ENCODE measurements at regions not wholly inside any gene's neighbourhood (a gene's known extent, or its start where the extent isn't known, plus 50 kb on each side); places are given as distances from the start of the nearest gene placed in this dataset.

- H3K36me3 ChIP-seq (ENCODE audit: control insufficient read depth in 2 of 2, insufficient read depth in 2 of 2, low read length in 1 of 2), result no peaks in the 10 kb centered on the region
These were observed 248.0 kb downstream of the RFC3 start for GRCh38 chr13:34065928-34066327.

GRCh38 chr13:34066344-34066743 is 248.4 kb downstream of the RFC3 start:
- H3K4me3 ChIP-seq (ENCODE audit: low read length in 2 of 2), result no peak overlapping the region
- H3K9me3 ChIP-seq (ENCODE audit: control insufficient read depth in 2 of 2, insufficient read depth in 1 of 2, low read length in 1 of 2), result no peaks in the 10 kb centered on the region
- DNase-seq (ENCODE audit: low read depth in 6 of 9, low spot score in 9 of 9), result no peak
- no peaks in the 10 kb centered on the region for H3K27me3 ChIP-seq (ENCODE audit: control insufficient read depth in 2 of 2, insufficient read depth in 1 of 2, low read length in 1 of 2)
- H3K27ac ChIP-seq (ENCODE audit: low read depth in 1 of 2, low read length in 1 of 2), result no peak overlapping the region
- H3K36me3 ChIP-seq (ENCODE audit: control insufficient read depth in 2 of 2, insufficient read depth in 2 of 2, low read length in 1 of 2), result no peaks in the 10 kb centered on the region
- 95% methylated on average over 1 of the region's 1 CpG for WGBS
- no peaks in the 10 kb centered on the region for H3K4me1 ChIP-seq (ENCODE audit: control insufficient read depth in 2 of 2, insufficient read depth in 2 of 2, low read length in 2 of 2)

More at GRCh38 chr13:34065928-34066327, 248.0 kb downstream of the RFC3 start:
- no peak for DNase-seq (ENCODE audit: low read depth in 6 of 9, low spot score in 9 of 9)
- WGBS, result 98% methylated on average over 2 of the region's 2 CpGs
- Histone ChIP-seq H3K27ac (ENCODE audit: low read depth in 1 of 2, low read length in 1 of 2) (no peak overlapping the region), H3K27me3 (ENCODE audit: control insufficient read depth in 2 of 2, insufficient read depth in 1 of 2, low read length in 1 of 2) (no peaks in the 10 kb centered on the region), H3K4me3 (ENCODE audit: low read length in 2 of 2) (no peak overlapping the region), H3K9me3 (ENCODE audit: control insufficient read depth in 2 of 2, insufficient read depth in 1 of 2, low read length in 1 of 2) (no peaks in the 10 kb centered on the region), H3K4me1 (ENCODE audit: control insufficient read depth in 2 of 2, insufficient read depth in 2 of 2, low read length in 2 of 2) (no peaks in the 10 kb centered on the region)

- Histone ChIP-seq H3K36me3 (ENCODE audit: control insufficient read depth in 2 of 2, insufficient read depth in 2 of 2, low read length in 1 of 2) (no peaks in the 10 kb centered on the region), H3K4me1 (ENCODE audit: control insufficient read depth in 2 of 2, insufficient read depth in 2 of 2, low read length in 2 of 2) (no peaks in the 10 kb centered on the region), H3K27me3 (ENCODE audit: control insufficient read depth in 2 of 2, insufficient read depth in 1 of 2, low read length in 1 of 2) (no peaks in the 10 kb centered on the region), H3K4me3 (ENCODE audit: low read length in 2 of 2) (no peak overlapping the region), H3K9me3 (ENCODE audit: control insufficient read depth in 2 of 2, insufficient read depth in 1 of 2, low read length in 1 of 2) (no peaks in the 10 kb centered on the region), H3K27ac (ENCODE audit: low read depth in 1 of 2, low read length in 1 of 2) (no peak overlapping the region)
- DNase-seq (ENCODE audit: low read depth in 6 of 9, low spot score in 9 of 9), result no peak
These were observed 252.1 kb downstream of the RFC3 start for GRCh38 chr13:34070006-34070405.

GRCh38 chr13:34070544-34071303 is 252.8 kb downstream of the RFC3 start:
- Histone ChIP-seq H3K4me1 (ENCODE audit: control insufficient read depth in 2 of 2, insufficient read depth in 2 of 2, low read length in 2 of 2) (no peaks in the 10 kb centered on the region), H3K27me3 (ENCODE audit: control insufficient read depth in 2 of 2, insufficient read depth in 1 of 2, low read length in 1 of 2) (no peaks in the 10 kb centered on the region), H3K36me3 (ENCODE audit: control insufficient read depth in 2 of 2, insufficient read depth in 2 of 2, low read length in 1 of 2) (no peaks in the 10 kb centered on the region), H3K27ac (ENCODE audit: low read depth in 1 of 2, low read length in 1 of 2) (no peak overlapping the region), H3K4me3 (ENCODE audit: low read length in 2 of 2) (no peak overlapping the region), H3K9me3 (ENCODE audit: control insufficient read depth in 2 of 2, insufficient read depth in 1 of 2, low read length in 1 of 2) (no peaks in the 10 kb centered on the region)
- no peak for DNase-seq (ENCODE audit: low read depth in 6 of 9, low spot score in 9 of 9)
- 92% methylated on average over 2 of the region's 2 CpGs for WGBS

- H3K36me3 ChIP-seq (ENCODE audit: control insufficient read depth in 2 of 2, insufficient read depth in 2 of 2, low read length in 1 of 2), result no peaks in the 10 kb centered on the region
- no peak for DNase-seq (ENCODE audit: low read depth in 6 of 9, low spot score in 9 of 9)
- no peaks in the 10 kb centered on the region for H3K27me3 ChIP-seq (ENCODE audit: control insufficient read depth in 2 of 2, insufficient read depth in 1 of 2, low read length in 1 of 2)
- H3K27ac ChIP-seq (ENCODE audit: low read depth in 1 of 2, low read length in 1 of 2), result no peak overlapping the region
- no peak overlapping the region for H3K4me3 ChIP-seq (ENCODE audit: low read length in 2 of 2)
- H3K4me1 ChIP-seq (ENCODE audit: control insufficient read depth in 2 of 2, insufficient read depth in 2 of 2, low read length in 2 of 2), result no peaks in the 10 kb centered on the region
- 98% methylated on average over 1 of the region's 1 CpG for WGBS
- no peaks in the 10 kb centered on the region for H3K9me3 ChIP-seq (ENCODE audit: control insufficient read depth in 2 of 2, insufficient read depth in 1 of 2, low read length in 1 of 2)
These were observed 258.4 kb downstream of the RFC3 start for GRCh38 chr13:34076319-34076718.

- H3K27ac ChIP-seq (ENCODE audit: low read depth in 1 of 2, low read length in 1 of 2), result no peak overlapping the region
- WGBS, result 50% methylated on average over 4 of the region's 4 CpGs
- no peak for DNase-seq (ENCODE audit: low read depth in 6 of 9, low spot score in 9 of 9)
- no peak overlapping the region for H3K4me3 ChIP-seq (ENCODE audit: low read length in 2 of 2)
- no peaks in the 10 kb centered on the region for H3K27me3 ChIP-seq (ENCODE audit: control insufficient read depth in 2 of 2, insufficient read depth in 1 of 2, low read length in 1 of 2)
- H3K4me1 ChIP-seq (ENCODE audit: control insufficient read depth in 2 of 2, insufficient read depth in 2 of 2, low read length in 2 of 2), result no peaks in the 10 kb centered on the region
- H3K36me3 ChIP-seq (ENCODE audit: control insufficient read depth in 2 of 2, insufficient read depth in 2 of 2, low read length in 1 of 2), result no peaks in the 10 kb centered on the region
- H3K9me3 ChIP-seq (ENCODE audit: control insufficient read depth in 2 of 2, insufficient read depth in 1 of 2, low read length in 1 of 2), result no peaks in the 10 kb centered on the region
These were observed 259.2 kb downstream of the RFC3 start for GRCh38 chr13:34076943-34077703.

- no peak for DNase-seq (ENCODE audit: low read depth in 6 of 9, low spot score in 9 of 9)
- Histone ChIP-seq H3K27me3 (ENCODE audit: control insufficient read depth in 2 of 2, insufficient read depth in 1 of 2, low read length in 1 of 2) (no peaks in the 10 kb centered on the region), H3K4me1 (ENCODE audit: control insufficient read depth in 2 of 2, insufficient read depth in 2 of 2, low read length in 2 of 2) (no peaks in the 10 kb centered on the region), H3K4me3 (ENCODE audit: low read length in 2 of 2) (no peak overlapping the region), H3K27ac (ENCODE audit: low read depth in 1 of 2, low read length in 1 of 2) (no peak overlapping the region), H3K36me3 (ENCODE audit: control insufficient read depth in 2 of 2, insufficient read depth in 2 of 2, low read length in 1 of 2) (no peaks in the 10 kb centered on the region), H3K9me3 (ENCODE audit: control insufficient read depth in 2 of 2, insufficient read depth in 1 of 2, low read length in 1 of 2) (no peaks in the 10 kb centered on the region)
- 81% methylated on average over 2 of the region's 2 CpGs for WGBS
These were observed 260.5 kb downstream of the RFC3 start for GRCh38 chr13:34078334-34078999.

- WGBS, result 96% methylated on average over 2 of the region's 2 CpGs
- peaks cover 0 to 8% of the 10 kb centered on the region in 2 donors for H3K9me3 ChIP-seq (ENCODE audit: control insufficient read depth in 2 of 2, insufficient read depth in 1 of 2, low read length in 1 of 2)
- H3K27me3 ChIP-seq (ENCODE audit: control insufficient read depth in 2 of 2, insufficient read depth in 1 of 2, low read length in 1 of 2), result no peaks in the 10 kb centered on the region
- no peaks in the 10 kb centered on the region for H3K36me3 ChIP-seq (ENCODE audit: control insufficient read depth in 2 of 2, insufficient read depth in 2 of 2, low read length in 1 of 2)
- no peak overlapping the region for H3K27ac ChIP-seq (ENCODE audit: low read depth in 1 of 2, low read length in 1 of 2)
- no peaks in the 10 kb centered on the region for H3K4me1 ChIP-seq (ENCODE audit: control insufficient read depth in 2 of 2, insufficient read depth in 2 of 2, low read length in 2 of 2)
- no peak overlapping the region for H3K4me3 ChIP-seq (ENCODE audit: low read length in 2 of 2)
- DNase-seq (ENCODE audit: low read depth in 6 of 9, low spot score in 9 of 9), result no peak
These were observed 267.3 kb downstream of the RFC3 start for GRCh38 chr13:34085204-34085603.

- H3K4me3 ChIP-seq (ENCODE audit: low read length in 2 of 2), result no peak overlapping the region
- H3K27me3 ChIP-seq (ENCODE audit: control insufficient read depth in 2 of 2, insufficient read depth in 1 of 2, low read length in 1 of 2), result no peaks in the 10 kb centered on the region
- H3K4me1 ChIP-seq (ENCODE audit: control insufficient read depth in 2 of 2, insufficient read depth in 2 of 2, low read length in 2 of 2), result no peaks in the 10 kb centered on the region
- H3K27ac ChIP-seq (ENCODE audit: low read depth in 1 of 2, low read length in 1 of 2), result no peak overlapping the region
- WGBS, result 83% methylated on average over 2 of the region's 2 CpGs
- H3K9me3 ChIP-seq (ENCODE audit: control insufficient read depth in 2 of 2, insufficient read depth in 1 of 2, low read length in 1 of 2), result peaks cover 0 to 8% of the 10 kb centered on the region in 2 donors
- H3K36me3 ChIP-seq (ENCODE audit: control insufficient read depth in 2 of 2, insufficient read depth in 2 of 2, low read length in 1 of 2), result no peaks in the 10 kb centered on the region
- DNase-seq (ENCODE audit: low read depth in 6 of 9, low spot score in 9 of 9), result no peak
These were observed 268.3 kb downstream of the RFC3 start for GRCh38 chr13:34086281-34086680.

Data from thymus (tissue), 11 donors.